ENCODE measurements at regions not wholly inside any gene's neighbourhood (a gene's known extent, or its start where the extent isn't known, plus 50 kb on each side); places are given as distances from the start of the nearest gene placed in this dataset.
"Not testable (repeated sequence)": the region's sequence is repeated elsewhere in the genome, so short reads cannot be mapped to it uniquely, and the experiment has no call there.

GRCh38 chr21:10325546-10325945 is 195.8 kb upstream of the TPTE start:
- H3K4me3 Mint-ChIP-seq; DNase-seq; H3K27me3 Mint-ChIP-seq (ENCODE audit: low read depth); H3K36me3 Mint-ChIP-seq (ENCODE audit: insufficient read depth); H3K4me1 Mint-ChIP-seq (ENCODE audit: low read depth): not testable (repeated sequence)
- H3K9me3 Mint-ChIP-seq, result peaks cover 38% of the 10 kb centered on the region
- peak in 1 of 2 donors; percentile 80 for ATAC-seq

GRCh38 chr21:10326146-10326545 is 195.2 kb upstream of the TPTE start:
- not testable (repeated sequence) for DNase-seq; ATAC-seq; H3K36me3 Mint-ChIP-seq (ENCODE audit: insufficient read depth); H3K4me3 Mint-ChIP-seq; H3K4me1 Mint-ChIP-seq (ENCODE audit: low read depth); H3K27me3 Mint-ChIP-seq (ENCODE audit: low read depth)
- peaks cover 44% of the 10 kb centered on the region for H3K9me3 Mint-ChIP-seq

GRCh38 chr21:10328646-10329045 is 192.7 kb upstream of the TPTE start:
- DNase-seq; H3K4me3 Mint-ChIP-seq; H3K36me3 Mint-ChIP-seq (ENCODE audit: insufficient read depth); ATAC-seq; H3K4me1 Mint-ChIP-seq (ENCODE audit: low read depth); H3K27me3 Mint-ChIP-seq (ENCODE audit: low read depth): not testable (repeated sequence)
- peaks cover 50% of the 10 kb centered on the region for H3K9me3 Mint-ChIP-seq

DNA sequence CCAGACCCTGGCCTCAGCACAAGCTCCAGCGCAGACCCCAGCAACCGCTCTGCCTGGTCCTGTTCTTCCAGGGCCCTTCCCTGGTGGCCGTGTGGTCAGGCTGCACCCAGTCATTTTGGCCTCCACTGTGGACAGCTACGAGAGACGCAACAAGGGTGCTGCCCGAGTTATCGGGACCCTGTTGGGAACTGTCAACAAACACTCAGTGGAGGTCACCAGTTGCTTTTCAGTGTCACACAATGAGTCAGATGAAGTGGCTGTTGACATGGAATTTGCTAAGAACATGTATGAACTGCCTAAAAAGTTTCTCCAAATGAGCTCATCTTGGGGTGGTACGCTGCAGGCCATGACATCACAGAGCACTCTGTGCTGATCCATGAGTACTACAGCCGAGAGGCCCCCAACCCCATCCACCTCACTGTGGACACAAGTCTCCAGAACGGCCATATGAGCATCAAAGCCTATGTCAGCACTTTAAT is 190.7 kb upstream of the TPTE start:
- H3K9me3 Mint-ChIP-seq, result peaks cover 48% of the 10 kb centered on the region
- H3K4me1 Mint-ChIP-seq (ENCODE audit: low read depth); DNase-seq; H3K36me3 Mint-ChIP-seq (ENCODE audit: insufficient read depth); H3K27me3 Mint-ChIP-seq (ENCODE audit: low read depth); H3K4me3 Mint-ChIP-seq: not testable (repeated sequence)
- ATAC-seq, result peak in 1 of 2 donors; percentile 8

DNA sequence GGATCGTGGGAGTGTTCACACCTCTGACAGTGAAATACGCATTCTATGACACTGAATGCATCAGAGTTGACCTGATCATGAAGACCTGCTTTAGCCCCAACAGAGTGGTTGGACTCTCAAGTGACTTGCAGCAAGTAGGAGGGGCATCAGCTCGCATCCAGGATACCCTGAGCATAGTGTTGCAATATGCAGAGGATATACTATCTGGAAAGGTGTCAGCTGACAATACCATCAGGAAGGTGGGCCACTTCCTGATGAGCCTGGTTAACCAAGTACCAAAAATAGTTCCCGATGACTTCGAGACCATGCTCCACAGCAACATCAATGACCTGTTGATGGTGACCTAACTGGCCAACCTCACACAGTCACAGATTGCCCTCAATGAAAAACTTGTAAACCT is 190.2 kb upstream of the TPTE start:
- peak; percentile 23 to 28 for ATAC-seq
- DNase-seq; H3K4me1 Mint-ChIP-seq (ENCODE audit: low read depth); H3K27me3 Mint-ChIP-seq (ENCODE audit: low read depth); H3K36me3 Mint-ChIP-seq (ENCODE audit: insufficient read depth); H3K4me3 Mint-ChIP-seq: not testable (repeated sequence)
- H3K9me3 Mint-ChIP-seq, result peaks cover 49% of the 10 kb centered on the region

- not testable (repeated sequence) for H3K4me1 Mint-ChIP-seq (ENCODE audit: low read depth); H3K4me3 Mint-ChIP-seq; H3K27me3 Mint-ChIP-seq (ENCODE audit: low read depth); ATAC-seq; H3K36me3 Mint-ChIP-seq (ENCODE audit: insufficient read depth); DNase-seq
- peaks cover 45% of the 10 kb centered on the region for H3K9me3 Mint-ChIP-seq
These were observed 188.4 kb upstream of the TPTE start for GRCh38 chr21:10332935-10333334.

DNA sequence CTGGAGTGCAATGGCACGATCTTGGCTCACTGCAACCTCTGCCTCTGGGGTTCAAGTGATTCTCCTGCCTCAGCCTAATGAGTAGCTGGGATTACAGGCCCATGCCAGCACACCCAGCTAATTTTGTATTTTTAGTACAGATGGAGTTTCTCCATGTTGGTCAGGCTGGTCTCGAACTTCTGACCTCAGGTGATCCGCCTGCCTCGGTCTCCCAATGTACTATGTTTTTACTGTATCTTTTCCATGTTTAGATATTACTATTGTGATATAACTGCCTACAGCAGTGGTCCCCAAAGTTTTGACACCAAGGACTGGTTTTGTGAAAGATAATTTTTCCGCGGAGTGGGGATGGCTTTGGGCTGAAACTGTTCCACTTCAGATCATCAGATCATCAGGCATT is 187.0 kb upstream of the TPTE start:
- not testable (repeated sequence) for H3K36me3 Mint-ChIP-seq (ENCODE audit: insufficient read depth)

DNA sequence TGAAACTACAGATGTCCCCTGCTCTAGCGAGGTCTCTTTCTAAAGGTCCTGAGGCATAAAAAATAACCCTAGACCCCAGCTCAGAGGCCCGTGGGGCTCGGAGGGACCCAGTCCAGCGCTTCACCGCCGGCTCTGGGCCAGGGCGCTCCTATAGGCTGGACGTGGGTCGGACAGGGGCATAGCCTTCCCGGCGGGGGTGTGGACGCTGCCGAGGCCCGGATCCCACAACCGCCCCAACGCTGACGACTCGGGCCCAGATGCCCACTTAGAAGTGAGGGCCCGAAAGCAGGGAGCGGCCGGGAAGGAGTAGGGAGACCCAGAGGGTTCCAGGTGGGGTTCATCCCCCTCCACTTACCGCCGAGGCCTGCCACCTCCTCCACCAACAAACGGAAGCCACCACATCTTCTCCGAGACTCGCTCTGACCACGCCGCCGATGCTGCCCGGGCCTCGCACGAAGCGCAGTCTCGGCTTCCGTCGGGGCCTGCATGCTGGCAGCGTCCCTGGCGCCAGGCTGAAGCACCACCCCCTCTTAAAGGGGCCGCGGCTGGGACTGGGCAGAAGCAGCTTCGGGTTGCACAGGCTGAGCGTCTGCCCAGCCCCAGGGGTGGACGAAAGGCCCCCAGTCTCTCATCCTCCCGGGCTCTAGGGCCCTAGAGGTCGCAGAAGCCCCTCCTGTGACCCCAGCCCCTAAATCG is 179.0 kb upstream of the TPTE start:
- not testable (repeated sequence) for H3K27me3 Mint-ChIP-seq (ENCODE audit: low read depth); DNase-seq; H3K4me3 Mint-ChIP-seq; H3K4me1 Mint-ChIP-seq (ENCODE audit: low read depth); H3K36me3 Mint-ChIP-seq (ENCODE audit: insufficient read depth)
- peak; percentile 43 to 71 for ATAC-seq
- H3K9me3 Mint-ChIP-seq, result peaks cover 38% of the 10 kb centered on the region

More for the DNA sequence above, 187.0 kb upstream of the TPTE start:
- ATAC-seq; H3K4me3 Mint-ChIP-seq; H3K4me1 Mint-ChIP-seq (ENCODE audit: low read depth); DNase-seq; H3K27me3 Mint-ChIP-seq (ENCODE audit: low read depth): not testable (repeated sequence)
- peaks cover 45% of the 10 kb centered on the region for H3K9me3 Mint-ChIP-seq

- not testable (repeated sequence) for H3K4me3 Mint-ChIP-seq; H3K27me3 Mint-ChIP-seq (ENCODE audit: low read depth); ATAC-seq; H3K4me1 Mint-ChIP-seq (ENCODE audit: low read depth); DNase-seq; H3K36me3 Mint-ChIP-seq (ENCODE audit: insufficient read depth)
- H3K9me3 Mint-ChIP-seq, result peaks cover 35% of the 10 kb centered on the region
These were observed 178.0 kb upstream of the TPTE start for GRCh38 chr21:10343146-10343935.

- peaks cover 37% of the 10 kb centered on the region for H3K9me3 Mint-ChIP-seq
- not testable (repeated sequence) for H3K4me1 Mint-ChIP-seq (ENCODE audit: low read depth); ATAC-seq; H3K36me3 Mint-ChIP-seq (ENCODE audit: insufficient read depth); H3K27me3 Mint-ChIP-seq (ENCODE audit: low read depth); DNase-seq; H3K4me3 Mint-ChIP-seq
These were observed 177.1 kb upstream of the TPTE start for GRCh38 chr21:10344266-10344665.

DNA sequence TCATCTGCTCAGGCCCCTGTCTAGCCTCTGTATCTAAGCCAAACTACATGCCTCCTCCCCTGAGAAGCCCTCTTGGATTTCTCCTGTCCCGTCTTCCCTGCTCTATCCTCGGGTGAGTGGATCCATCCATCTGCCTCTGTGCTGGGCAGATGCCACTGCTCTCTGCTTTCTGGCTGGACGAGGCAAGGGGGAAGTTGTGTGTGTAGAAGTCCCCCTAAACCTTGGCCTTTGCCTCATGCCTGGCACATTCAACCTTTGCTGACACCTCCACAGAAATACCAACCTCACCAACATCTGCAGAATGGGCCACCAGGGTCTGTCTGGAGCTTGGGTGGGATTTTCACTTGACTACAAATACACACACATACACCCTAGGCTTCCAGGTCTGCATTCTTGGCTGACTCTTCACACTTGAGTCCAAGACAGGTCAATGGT is 176.2 kb upstream of the TPTE start:
- not testable (repeated sequence) for H3K36me3 Mint-ChIP-seq (ENCODE audit: insufficient read depth); H3K27me3 Mint-ChIP-seq (ENCODE audit: low read depth); DNase-seq; ATAC-seq; H3K4me3 Mint-ChIP-seq; H3K4me1 Mint-ChIP-seq (ENCODE audit: low read depth)
- H3K9me3 Mint-ChIP-seq, result peaks cover 33% of the 10 kb centered on the region

DNA sequence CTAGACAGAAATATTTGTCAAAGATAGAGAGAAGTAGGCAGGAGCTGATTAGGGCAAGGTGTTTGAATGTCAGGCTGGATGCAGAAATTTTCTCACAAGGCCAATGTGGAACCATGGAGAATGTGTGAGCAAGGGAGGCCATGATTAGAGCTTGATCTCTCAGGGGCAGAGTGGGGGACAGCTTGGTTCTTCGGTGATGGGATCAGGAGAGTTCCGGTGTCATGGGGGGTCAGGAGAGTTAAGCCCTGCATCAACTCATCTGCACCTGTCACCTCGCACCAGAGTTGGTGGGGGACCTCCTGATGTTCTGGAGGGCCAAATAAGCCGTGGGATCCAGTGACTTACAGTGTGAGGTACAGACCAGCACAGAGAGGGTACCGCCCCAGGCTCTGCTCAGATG is 175.1 kb upstream of the TPTE start:
- H3K36me3 Mint-ChIP-seq (ENCODE audit: insufficient read depth); DNase-seq; ATAC-seq; H3K4me1 Mint-ChIP-seq (ENCODE audit: low read depth); H3K27me3 Mint-ChIP-seq (ENCODE audit: low read depth); H3K4me3 Mint-ChIP-seq: not testable (repeated sequence)
- H3K9me3 Mint-ChIP-seq, result peaks cover 37% of the 10 kb centered on the region

DNA sequence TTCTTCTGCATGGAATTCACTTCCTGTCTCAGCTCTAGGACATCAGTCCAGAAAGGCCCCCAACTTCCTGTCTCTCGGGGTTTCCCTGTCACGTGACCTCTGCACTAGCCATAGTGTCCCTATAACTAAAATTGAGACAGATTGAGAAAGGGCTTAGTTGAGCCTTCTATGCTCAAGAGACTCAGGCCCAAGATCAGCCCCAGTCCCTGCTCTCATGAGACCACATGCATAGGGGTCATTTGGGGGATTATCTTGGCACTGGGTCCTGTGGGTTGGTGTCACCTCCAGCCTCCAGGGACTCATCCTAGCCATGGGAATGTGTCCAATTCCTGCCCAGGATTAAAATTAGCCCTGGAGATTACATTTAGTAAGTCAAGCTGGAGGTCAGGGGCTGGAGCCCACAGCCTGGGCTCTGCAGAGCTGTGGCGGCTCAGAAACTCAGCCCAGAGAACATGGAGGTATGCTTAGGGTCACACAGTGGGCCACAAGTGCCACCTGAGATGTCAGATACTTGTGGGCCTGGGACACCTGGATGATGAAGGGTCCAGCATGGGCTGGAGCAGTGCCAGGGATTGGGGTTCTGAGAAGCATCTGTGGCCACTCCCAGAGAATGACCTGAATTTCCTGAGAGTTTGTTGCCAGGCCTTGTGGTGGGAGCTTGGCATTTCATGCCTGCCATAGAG is 174.3 kb upstream of the TPTE start:
- not testable (repeated sequence) for H3K36me3 Mint-ChIP-seq (ENCODE audit: insufficient read depth); DNase-seq; H3K4me1 Mint-ChIP-seq (ENCODE audit: low read depth); H3K27me3 Mint-ChIP-seq (ENCODE audit: low read depth); H3K4me3 Mint-ChIP-seq
- H3K9me3 Mint-ChIP-seq, result peaks cover 37% of the 10 kb centered on the region
- peak in 1 of 2 donors; percentile 9 for ATAC-seq

DNA sequence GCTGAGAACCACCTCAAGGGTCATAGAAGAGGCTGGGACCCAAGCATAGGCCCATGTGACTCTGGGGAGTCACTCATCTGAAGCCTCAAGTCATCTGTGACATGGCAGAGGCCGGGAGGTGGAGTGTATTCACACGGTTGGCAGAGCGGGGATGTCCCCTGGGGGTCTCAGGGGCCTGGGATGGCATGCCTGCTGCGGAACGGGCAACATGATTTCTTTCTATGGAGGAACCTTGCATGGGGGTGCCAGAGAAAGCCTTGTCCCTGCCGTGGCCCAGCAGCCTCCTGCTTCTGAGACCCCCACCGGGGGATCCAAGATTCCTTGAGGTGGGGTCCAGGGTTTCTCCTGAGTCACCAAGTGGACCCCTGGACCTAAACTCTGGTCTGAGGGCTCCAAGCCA is 173.7 kb upstream of the TPTE start:
- not testable (repeated sequence) for H3K4me3 Mint-ChIP-seq; ATAC-seq; H3K4me1 Mint-ChIP-seq (ENCODE audit: low read depth); H3K27me3 Mint-ChIP-seq (ENCODE audit: low read depth); H3K36me3 Mint-ChIP-seq (ENCODE audit: insufficient read depth); DNase-seq
- peaks cover 41% of the 10 kb centered on the region for H3K9me3 Mint-ChIP-seq
